MM.1S (cell line): ENCODE measurements at regions not wholly inside any gene's neighbourhood (a gene's known extent, or its start where the extent isn't known, plus 50 kb on each side); places are given as distances from the start of the nearest gene placed in this dataset.

Source experiments
- CTCF ChIP-seq: fragments of 300-600 bp; sonication (generic); IDR thresholded peaks from 2 replicates; pipeline ENCODE4 v1.5.1; 2016; ENCODE audit warnings: antibody characterized with exemption, low read length, mixed read lengths
- EZH2 ChIP-seq: fragments of 300-600 bp; sonication (generic); optimal IDR thresholded peaks from 2 replicates; pipeline ENCODE3; 2017; ENCODE audit warnings: low read depth, mild to moderate bottlenecking, antibody characterized with exemption, low read length, mixed read lengths
- EZH2phosphoT487 ChIP-seq: fragments of 300-600 bp; sonication (generic); IDR thresholded peaks from 2 replicates; pipeline ENCODE4 v1.6.1; 2018; ENCODE audit warnings: antibody characterized with exemption, low read length

- TF ChIP-seq CTCF (no peak), EZH2 (no peak), EZH2phosphoT487 (no peak)
These were observed 192.7 kb upstream of the ITGA4 start for GRCh38 chr2:181264441-181264840.
